ENCODE measurements at regions not wholly inside any gene's neighbourhood (a gene's known extent, or its start where the extent isn't known, plus 50 kb on each side); places are given as distances from the start of the nearest gene placed in this dataset.
"Not testable (repeated sequence)": the region's sequence is repeated elsewhere in the genome, so short reads cannot be mapped to it uniquely, and the experiment has no call there.

- not testable (repeated sequence) for H2AFZ ChIP-seq (ENCODE audit: low read depth, low read length); H3K36me3 ChIP-seq (replicated peaks; ENCODE audit: low read depth, low read length); H3K27me3 ChIP-seq (ENCODE audit: low read depth, low read length); H4K20me1 ChIP-seq (ENCODE audit: insufficient read depth, low read length); H3K9ac ChIP-seq (ENCODE audit: low read length); H3K9me3 ChIP-seq (ENCODE audit: insufficient read depth, low read length); H3K4me2 ChIP-seq (ENCODE audit: low read length); H3K4me1 ChIP-seq (ENCODE audit: low read length); H3K4me3 ChIP-seq (ENCODE audit: low read length); H3K27ac ChIP-seq (ENCODE audit: low read length); H3K79me2 ChIP-seq (ENCODE audit: low read length)
Observed at GRCh38 chr1:147103416-147104155, 68.7 kb downstream of the PRKAB2 start.

- no peak overlapping the region for H2AFZ ChIP-seq (ENCODE audit: low read depth, low read length)
- H3K9me3 ChIP-seq (ENCODE audit: insufficient read depth, low read length) = no peaks in the 10 kb centered on the region
- no peak overlapping the region for H3K4me3 ChIP-seq (ENCODE audit: low read length)
- TF ChIP-seq CTCF (IDR thresholded peaks at IDR 0.05; ENCODE audit: low read depth, low read length) (no peak), EZH2phosphoT487 (IDR thresholded peaks at IDR 0.05; ENCODE audit: low read depth) (no peak)
- no peaks in the 10 kb centered on the region for H3K36me3 ChIP-seq (replicated peaks; ENCODE audit: low read depth, low read length)
- H3K27me3 ChIP-seq (ENCODE audit: low read depth, low read length) = peaks cover 6% of the 10 kb centered on the region; the same call in 1 of the 2 replicates
- no peak overlapping the region for H3K9ac ChIP-seq (ENCODE audit: low read length)
- no peak overlapping the region for H3K27ac ChIP-seq (ENCODE audit: low read length)
- no peak overlapping the region for H3K4me2 ChIP-seq (ENCODE audit: low read length)
- no peaks in the 10 kb centered on the region for H4K20me1 ChIP-seq (ENCODE audit: insufficient read depth, low read length)
- no peaks in the 10 kb centered on the region for H3K79me2 ChIP-seq (ENCODE audit: low read length)
- H3K4me1 ChIP-seq (ENCODE audit: low read length) = no peaks in the 10 kb centered on the region
Observed at GRCh38 chr1:147099192-147099591, 73.1 kb downstream of the PRKAB2 start.

GRCh38 chr1:147098338-147098973 lies 73.8 kb downstream of the PRKAB2 start:
- H3K27ac ChIP-seq (ENCODE audit: low read length); H3K36me3 ChIP-seq (replicated peaks; ENCODE audit: low read depth, low read length); H3K9me3 ChIP-seq (ENCODE audit: insufficient read depth, low read length); H3K4me1 ChIP-seq (ENCODE audit: low read length); H3K27me3 ChIP-seq (ENCODE audit: low read depth, low read length); H2AFZ ChIP-seq (ENCODE audit: low read depth, low read length); H3K79me2 ChIP-seq (ENCODE audit: low read length); H4K20me1 ChIP-seq (ENCODE audit: insufficient read depth, low read length); H3K9ac ChIP-seq (ENCODE audit: low read length); H3K4me2 ChIP-seq (ENCODE audit: low read length); H3K4me3 ChIP-seq (ENCODE audit: low read length): not testable (repeated sequence)
- TF ChIP-seq CTCF (IDR thresholded peaks at IDR 0.05; ENCODE audit: low read depth, low read length) = peak; percentile 50

GRCh38 chr1:147095691-147096090 lies 76.6 kb downstream of the PRKAB2 start:
- Histone ChIP-seq H3K4me2 (ENCODE audit: low read length) (no peak overlapping the region), H3K9ac (ENCODE audit: low read length) (no peak overlapping the region), H3K4me1 (ENCODE audit: low read length) (no peaks in the 10 kb centered on the region), H2AFZ (ENCODE audit: low read depth, low read length) (no peak overlapping the region), H3K79me2 (ENCODE audit: low read length) (no peaks in the 10 kb centered on the region), H4K20me1 (ENCODE audit: insufficient read depth, low read length) (no peaks in the 10 kb centered on the region), H3K4me3 (ENCODE audit: low read length) (no peak overlapping the region), H3K9me3 (ENCODE audit: insufficient read depth, low read length) (no peaks in the 10 kb centered on the region), H3K27ac (ENCODE audit: low read length) (no peak overlapping the region), H3K27me3 (ENCODE audit: low read depth, low read length) (peaks cover 18% of the 10 kb centered on the region), H3K36me3 (replicated peaks; ENCODE audit: low read depth, low read length) (no peaks in the 10 kb centered on the region)
- TF ChIP-seq CTCF (IDR thresholded peaks at IDR 0.05; ENCODE audit: low read depth, low read length) = no peak
- TF ChIP-seq EZH2phosphoT487 (IDR thresholded peaks at IDR 0.05; ENCODE audit: low read depth) = no peak
